ENCODE measurements at regions not wholly inside any gene's neighbourhood (a gene's known extent, or its start where the extent isn't known, plus 50 kb on each side); places are given as distances from the start of the nearest gene placed in this dataset.

DNA sequence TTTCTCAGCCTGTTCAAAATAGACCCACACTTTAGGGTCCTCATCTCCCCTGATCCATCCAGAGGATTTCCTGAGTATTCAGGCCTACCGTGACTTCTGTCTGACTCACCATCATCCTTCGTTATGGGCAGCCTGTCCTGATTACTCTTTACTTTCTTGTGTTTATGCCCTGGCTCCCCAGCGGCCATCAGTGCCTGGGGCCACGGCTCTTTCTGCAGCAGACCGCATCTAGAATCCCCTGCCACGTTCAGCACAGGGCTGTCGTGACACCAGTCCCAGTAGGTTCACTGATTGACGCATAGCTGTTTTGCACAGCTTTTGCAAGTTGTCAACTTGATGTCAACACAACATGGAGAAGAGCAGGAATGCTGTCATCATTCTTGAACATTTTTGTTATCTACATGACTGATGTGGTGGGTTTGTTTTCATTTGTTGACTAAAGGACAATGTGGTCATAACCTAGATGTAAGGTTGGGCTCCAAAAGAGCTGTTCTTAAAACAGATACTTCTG, 225.6 kb downstream of the HAUS1 start:
- DNase-seq, result no peak

DNA sequence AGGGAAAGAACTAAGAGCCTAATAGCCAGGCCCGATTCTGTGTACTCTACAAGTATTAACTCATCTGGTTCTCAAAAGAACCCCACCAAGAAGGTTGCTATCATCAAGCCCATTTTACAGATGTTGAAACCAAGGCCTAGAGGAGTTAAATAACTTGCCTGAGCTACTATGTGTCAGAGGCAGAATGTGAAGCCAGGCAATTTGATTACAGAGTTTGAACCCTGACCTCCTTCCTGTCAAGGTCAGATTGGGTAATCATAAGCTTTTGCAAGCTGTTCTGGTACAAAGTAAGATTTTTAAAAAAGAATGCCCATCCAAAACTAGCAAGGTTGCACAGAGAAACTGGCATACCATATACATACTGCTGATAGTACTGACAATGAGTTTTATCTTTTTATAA, 227.1 kb downstream of the HAUS1 start:
- no peak for DNase-seq

GRCh38 chr18:46332286-46332801, 228.2 kb downstream of the HAUS1 start:
- DNase-seq, result no peak

DNA sequence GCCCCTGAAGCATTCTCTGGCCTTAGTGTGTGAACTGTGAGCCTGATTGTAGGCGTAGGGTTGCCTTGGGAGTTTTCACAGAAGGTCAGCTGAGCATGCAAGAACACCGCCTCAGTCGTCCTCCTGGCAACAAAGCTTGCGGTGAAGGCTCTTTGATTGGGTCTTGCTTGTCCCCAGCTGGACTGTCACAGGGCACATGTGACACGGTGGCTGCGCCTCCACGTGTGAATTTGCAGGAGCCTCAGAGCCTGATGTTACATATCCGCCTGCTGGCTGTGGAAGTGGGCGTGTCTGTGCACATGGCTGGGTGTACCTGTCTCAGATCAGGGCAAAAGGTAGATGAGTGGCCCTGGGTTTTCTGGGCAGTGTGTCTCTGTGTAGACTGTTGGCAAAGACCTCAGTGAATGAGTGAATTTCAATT, 228.7 kb downstream of the HAUS1 start:
- no peak for DNase-seq

GRCh38 chr18:46333431-46334135, 229.4 kb downstream of the HAUS1 start:
- DNase-seq, result no peak

DNA sequence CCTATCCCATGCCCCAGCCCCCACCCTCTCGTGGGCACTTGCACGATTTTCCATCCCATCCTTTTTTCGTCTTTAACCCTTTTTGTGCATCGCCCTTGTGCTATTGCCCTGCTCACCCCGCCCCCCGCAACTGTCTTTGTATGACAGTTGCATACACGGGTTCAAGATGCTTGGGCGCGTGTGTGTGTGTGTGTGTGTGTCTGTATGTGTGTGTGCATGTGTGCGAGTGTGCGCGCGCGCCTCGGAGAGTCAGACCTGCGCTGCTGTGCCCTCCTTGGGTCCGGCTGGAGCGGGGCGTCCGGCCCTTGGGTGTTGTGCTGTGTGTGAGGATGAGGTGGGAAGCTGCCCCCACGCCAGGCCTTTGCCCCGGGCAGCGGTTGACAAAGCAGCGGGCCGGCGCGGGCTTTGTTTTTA, 230.7 kb downstream of the HAUS1 start:
- DNase-seq, result no peak

- DNase-seq, result peak; percentile 37
Observed at GRCh38 chr18:46335534-46336101, 231.4 kb downstream of the HAUS1 start.

DNA sequence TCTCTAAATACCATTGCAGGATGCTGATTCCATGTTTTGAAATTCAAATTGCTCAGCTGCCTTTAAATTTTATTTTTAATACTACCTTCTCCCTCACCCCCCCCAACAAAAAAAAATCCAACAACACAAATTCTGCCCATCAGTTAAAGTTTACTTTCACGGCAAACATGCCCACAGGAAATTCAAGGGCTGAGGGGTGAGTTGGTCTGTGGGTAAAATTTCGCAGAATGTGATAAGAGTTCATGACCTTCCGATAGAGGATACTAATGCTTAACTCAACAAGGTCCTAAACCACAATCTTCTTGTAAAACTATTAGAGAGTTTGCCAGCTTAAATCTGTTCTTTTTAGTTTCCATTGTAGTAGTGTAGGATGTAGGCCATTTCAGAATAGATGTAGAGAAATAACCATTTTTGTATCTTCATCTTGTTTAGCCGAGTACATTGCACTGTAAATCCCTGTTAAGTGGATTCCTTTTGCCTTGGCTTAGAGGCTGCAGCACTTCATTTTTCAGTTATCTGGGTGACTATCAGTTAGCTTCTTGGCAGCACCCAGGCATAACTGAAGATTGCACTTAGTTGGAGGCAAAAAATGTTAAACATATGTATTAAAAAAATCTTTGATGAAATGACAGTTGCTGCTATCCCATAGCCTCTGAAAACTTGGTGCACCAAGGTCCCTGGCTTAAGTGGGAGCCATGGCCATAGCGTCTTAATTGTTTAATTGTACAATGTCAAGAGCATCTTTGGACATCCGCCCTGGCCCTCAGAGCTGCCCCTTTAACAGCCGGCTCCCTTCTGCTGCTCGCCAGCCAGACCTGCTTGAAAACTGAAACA, 232.3 kb downstream of the HAUS1 start:
- no peak for DNase-seq

DNA sequence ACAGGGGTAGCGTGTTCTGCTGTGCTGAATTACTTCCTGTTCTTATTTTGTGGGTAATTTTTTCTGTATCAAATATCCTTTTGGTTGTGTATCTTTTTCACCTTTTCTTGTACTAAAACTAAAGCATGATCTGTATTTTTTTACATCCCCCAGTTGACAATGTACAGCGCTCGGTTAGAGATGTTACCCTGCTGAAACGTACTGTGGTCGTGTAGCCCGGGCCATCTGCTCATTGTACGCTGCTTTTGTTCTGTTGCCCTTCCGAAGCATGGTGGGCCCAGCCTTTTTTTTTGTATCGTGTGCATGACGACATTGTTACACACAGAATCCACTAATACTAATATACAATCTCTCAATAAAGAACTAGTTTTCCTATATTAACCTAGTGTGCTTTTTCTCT, 233.1 kb downstream of the HAUS1 start:
- no peak for DNase-seq

DNA sequence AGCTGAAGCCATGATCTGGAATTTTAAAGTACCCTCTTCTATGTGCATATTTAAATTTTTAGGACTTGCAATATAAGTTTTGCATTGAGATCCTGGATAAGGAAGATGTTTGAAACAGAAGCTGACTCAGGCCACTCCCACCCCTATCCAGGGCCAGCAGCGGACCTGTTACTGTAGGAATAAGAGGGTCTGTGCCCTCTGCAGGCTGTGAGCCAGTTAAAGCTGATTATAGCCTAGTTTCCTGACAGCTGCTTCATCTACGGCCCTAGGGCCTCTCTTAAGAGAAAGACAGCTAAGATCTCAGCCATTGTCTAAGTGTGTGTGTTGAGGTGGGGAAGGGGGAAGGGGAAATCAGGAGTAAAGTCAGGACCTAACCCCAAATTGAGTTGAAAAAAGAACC, 234.0 kb downstream of the HAUS1 start:
- no peak for DNase-seq

DNA sequence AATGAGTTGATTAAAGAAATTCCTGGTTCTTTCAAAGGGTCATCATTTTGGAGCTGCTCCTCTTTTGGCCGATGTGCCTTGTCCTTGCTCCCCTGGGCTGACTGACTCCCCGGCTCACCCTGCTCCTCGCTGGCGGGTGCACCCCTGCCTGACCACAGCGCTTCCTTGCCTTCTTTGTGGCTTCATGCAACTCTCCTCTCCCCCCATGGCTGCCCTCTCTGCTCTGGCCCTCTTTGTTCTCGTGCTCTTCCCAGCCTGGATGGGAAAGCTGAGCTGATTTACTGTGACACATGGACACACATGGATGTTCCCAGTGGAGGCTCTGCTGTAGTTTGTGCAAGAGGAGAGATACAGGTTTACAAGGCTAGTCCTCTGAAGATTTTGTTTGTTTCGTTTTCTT, 234.6 kb downstream of the HAUS1 start:
- DNase-seq, result no peak

DNA sequence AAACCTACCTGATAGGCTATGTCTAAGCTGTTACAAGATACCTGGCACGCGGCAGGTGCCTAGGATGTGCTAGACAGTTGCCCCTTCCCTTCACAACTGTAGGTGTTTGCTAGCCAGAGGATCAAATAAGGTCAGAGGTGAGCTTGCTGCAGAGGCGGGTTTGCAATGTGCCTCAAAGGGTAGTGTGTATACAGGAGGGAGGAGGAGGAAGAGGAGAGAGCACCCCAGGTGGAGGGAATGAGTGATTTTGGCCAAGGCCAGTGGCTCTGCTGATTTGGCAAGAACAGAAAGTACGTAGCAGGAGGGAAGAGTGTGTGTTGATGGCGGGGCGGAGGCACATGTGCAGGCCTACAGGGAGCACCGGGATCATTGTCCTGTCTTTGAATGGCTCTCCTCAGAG, 236.5 kb downstream of the HAUS1 start:
- no peak for DNase-seq

DNA sequence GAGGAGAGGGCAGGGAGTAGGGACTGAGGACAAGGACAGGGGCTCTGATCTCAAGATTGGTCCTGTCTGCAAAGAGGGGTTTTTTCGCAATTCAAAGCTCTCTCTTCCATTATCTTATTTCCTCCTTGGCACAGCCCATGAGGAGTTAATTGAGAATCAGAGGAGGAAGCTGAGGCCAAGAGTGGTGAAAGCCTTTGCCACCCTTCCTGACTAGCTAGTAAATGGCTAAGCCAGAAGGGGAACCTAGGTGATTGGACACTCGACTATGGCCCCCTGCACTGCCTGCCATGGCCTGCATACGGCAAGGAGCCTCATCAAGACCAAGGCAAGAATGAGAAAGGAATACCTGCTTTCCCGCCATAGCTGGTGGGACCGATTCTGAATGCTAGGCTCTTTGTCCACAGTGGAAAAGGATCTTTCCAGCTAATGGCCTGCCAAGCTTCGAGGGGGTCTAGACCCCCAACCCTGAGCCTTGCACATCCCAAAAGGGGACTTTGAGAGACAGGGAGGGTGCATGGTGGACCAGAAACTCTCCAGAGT, 237.9 kb downstream of the HAUS1 start:
- no peak for DNase-seq

- DNase-seq, result no peak
Observed at GRCh38 chr18:46343456-46343855, 239.3 kb downstream of the HAUS1 start.

DNA sequence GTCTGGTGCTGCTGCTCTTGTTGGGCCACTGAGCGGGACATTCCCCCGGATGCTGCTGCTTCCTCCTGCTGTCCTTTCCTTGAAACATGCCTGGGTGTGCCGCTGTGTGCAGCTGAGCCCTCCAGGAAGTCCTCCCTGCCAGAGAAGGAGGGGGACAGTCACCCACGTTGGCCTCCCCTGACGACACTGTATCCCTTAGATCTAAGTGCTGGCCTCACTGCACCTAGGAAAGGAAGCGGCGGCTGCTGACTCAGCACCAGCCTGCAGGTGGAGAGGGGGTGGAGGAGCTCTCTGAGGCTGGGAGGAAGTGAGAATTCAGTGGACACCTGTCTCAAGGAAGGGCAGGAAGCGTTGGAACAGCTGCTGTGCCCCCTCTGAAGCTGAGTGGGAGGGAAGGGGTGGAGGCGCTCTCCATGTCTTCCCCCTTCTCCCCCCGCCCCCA, 239.8 kb downstream of the HAUS1 start:
- DNase-seq, result peak; percentile 18

DNA sequence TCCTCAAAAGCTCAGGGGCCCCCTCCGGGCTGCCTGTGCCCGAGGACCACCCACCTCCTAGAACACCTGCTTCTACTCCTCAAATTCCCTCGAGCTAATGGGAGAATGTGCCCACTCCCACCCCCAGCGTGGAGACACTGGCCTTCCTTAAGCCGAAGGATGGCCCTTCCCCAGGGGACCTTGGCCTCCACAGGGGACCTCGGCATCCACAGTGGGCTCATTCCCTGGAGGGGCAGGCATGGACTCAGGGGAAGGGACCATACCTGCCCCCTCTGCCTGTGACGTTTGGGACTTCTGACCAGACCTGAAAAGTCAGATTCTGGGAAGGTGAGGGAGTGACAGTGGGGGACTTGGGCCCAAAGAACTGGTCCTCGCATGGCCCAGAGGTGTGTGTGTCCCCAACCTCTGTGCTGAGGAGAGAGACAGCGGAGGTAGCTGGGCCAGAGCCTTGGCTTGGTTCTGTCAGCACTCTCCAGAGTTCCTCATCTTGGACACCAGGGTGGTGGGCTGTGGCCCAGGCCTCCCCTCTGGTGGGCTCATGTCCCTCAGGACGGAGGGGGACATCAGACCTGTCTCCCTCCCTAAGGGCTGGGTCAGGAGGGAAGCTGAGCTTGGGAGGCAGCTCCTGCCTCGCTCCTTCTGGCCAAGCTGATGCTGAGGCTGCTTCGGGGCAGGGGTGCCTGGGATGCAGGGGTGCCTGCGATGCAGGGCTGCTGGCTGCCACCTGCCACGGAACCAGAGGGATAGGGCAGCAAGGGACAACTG, 240.4 kb downstream of the HAUS1 start:
- no peak for DNase-seq

DNA sequence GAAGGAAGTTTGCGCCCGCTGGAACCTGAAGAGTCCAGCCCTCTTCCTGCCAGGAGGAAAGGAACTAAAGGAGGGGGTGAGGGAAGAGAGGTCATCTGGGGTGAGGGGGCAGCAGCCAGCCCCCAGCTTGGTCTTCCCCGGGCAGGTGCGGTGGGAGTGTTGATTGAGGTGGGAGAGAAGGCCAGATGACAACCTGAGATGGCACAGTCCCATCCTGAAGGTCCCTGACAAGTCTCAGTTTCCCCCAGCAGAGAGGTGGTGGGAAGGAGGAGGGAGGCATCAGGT, 240.9 kb downstream of the HAUS1 start:
- DNase-seq, result no peak

DNA sequence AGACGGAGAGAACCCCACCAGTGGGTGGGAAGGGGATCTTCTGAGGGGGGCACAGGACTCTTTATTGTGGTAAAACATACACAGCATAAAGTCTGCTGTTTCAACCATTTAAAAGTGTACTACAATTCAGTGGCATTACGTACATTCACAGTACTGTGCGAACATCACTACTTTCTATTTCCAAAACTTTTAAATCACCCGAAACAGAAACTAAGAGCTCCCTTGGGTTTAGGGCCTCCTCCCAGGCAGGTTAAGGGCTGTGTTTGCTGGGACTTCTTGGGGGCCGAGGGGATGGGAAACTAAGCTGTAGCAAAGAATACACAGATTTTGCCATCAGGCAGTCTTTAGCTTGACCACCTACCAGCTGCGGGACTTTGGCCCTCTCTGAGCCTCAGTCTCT, 242.0 kb downstream of the HAUS1 start:
- DNase-seq, result no peak

DNA sequence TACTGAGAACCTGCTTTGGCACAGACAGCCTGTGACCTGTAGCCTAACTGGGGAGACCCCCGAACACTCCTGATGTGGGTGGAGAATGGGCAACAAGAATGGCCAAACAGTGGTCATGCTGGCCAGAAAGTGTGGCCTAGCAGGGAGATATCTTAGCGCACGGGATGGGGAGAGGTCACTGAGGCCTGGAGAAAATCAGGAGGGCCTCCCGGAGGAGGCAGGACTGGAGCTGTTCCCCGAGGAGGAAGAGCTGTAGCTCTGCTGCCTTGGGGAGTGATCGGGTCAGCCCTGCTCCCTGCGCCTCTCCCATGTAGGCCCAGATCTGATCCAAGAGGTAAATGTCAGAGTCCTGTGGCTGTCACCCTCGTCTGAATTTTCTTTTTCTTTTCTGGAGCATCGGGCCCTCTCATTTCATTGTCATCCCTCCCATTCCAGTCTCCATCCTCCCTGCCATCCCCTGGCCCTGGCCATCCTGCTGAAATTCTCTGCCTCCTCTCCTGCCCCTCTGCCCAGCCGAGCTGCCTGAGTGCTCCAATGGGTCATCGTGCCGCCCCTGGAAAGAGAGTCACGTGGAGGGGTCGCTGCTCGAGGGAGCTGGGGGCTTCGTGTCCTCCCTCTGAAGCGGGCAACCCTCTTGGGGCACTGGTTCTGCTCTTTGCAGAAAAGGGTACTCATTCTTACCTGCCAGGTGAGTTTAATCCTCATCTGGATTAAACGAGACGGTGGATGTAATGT, 242.9 kb downstream of the HAUS1 start:
- DNase-seq, result no peak

GRCh38 chr18:46350598-46351159, 246.5 kb downstream of the HAUS1 start:
- DNase-seq, result no peak

- DNase-seq, result no peak
Observed at GRCh38 chr18:46352520-46353250, 248.5 kb downstream of the HAUS1 start.

Data from NK-92 treated with Interleukin-12 subunit alpha and Interleukin-12 subunit beta, amount 100 ng/mL, for 24 hours (cell line).